HEK293 (cell line): ENCODE measurements at regions not wholly inside any gene's neighbourhood (a gene's known extent, or its start where the extent isn't known, plus 50 kb on each side); places are given as distances from the start of the nearest gene placed in this dataset.

Source experiments
- CTCF ChIP-seq: fragments of 450-650 bp; formaldehyde crosslinking; IDR thresholded peaks from 2 replicates; pipeline ENCODE4 v1.5.1; 2016; ENCODE audit warnings: missing biosample characterization, missing genetic modification characterization
- TCF7L2 ChIP-seq: IDR thresholded peaks from 2 replicates; pipeline ENCODE4 v1.6.1; 2011; ENCODE audit warnings: low read depth, mild to moderate bottlenecking, inconsistent platforms, low read length, moderate library complexity, borderline replicate concordance
- YY1 ChIP-seq: fragments of 450-650 bp; formaldehyde crosslinking; IDR thresholded peaks from 2 replicates; pipeline ENCODE4 v1.5.1; 2018; ENCODE audit warnings: missing biosample characterization, missing genetic modification characterization
- ZBTB8A ChIP-seq: fragments of 450-650 bp; formaldehyde crosslinking; IDR thresholded peaks from 2 replicates; pipeline ENCODE4 v1.5.1; 2016; ENCODE audit warnings: missing biosample characterization, missing genetic modification characterization
- ZFP3 ChIP-seq: fragments of 450-650 bp; formaldehyde crosslinking; IDR thresholded peaks from 2 replicates; pipeline ENCODE4 v1.5.1; 2016; ENCODE audit warnings: low read depth, missing biosample characterization, missing genetic modification characterization
- ZFP41 ChIP-seq: fragments of 450-650 bp; formaldehyde crosslinking; IDR thresholded peaks from 2 replicates; pipeline ENCODE4 v1.5.1; 2016; ENCODE audit warnings: missing biosample characterization, missing genetic modification characterization, borderline replicate concordance
- ZNF37A ChIP-seq: fragments of 450-650 bp; IDR thresholded peaks from 2 replicates; pipeline ENCODE4 v1.5.1; 2018; ENCODE audit warnings: missing biosample characterization, missing genetic modification characterization
- ZNF416 ChIP-seq: fragments of 450-650 bp; formaldehyde crosslinking; IDR thresholded peaks from 2 replicates; pipeline ENCODE4 v1.5.1; 2016; ENCODE audit warnings: missing biosample characterization, missing genetic modification characterization
- ZNF549 ChIP-seq: fragments of 450-650 bp; IDR thresholded peaks from 2 replicates; pipeline ENCODE4 v1.5.1; 2018; ENCODE audit warnings: missing biosample characterization, missing genetic modification characterization, mild to moderate bottlenecking, inconsistent platforms, moderate library complexity
- ZNF561 ChIP-seq: fragments of 450-650 bp; IDR thresholded peaks from 2 replicates; pipeline ENCODE4 v1.5.1; 2018; ENCODE audit warnings: missing biosample characterization, missing genetic modification characterization, borderline replicate concordance
- ZNF621 ChIP-seq: fragments of 450-650 bp; formaldehyde crosslinking; IDR thresholded peaks from 2 replicates; pipeline ENCODE4 v1.5.1; 2017; ENCODE audit warnings: missing biosample characterization, missing genetic modification characterization
- ZNF792 ChIP-seq: fragments of 450-650 bp; formaldehyde crosslinking; IDR thresholded peaks from 2 replicates; pipeline ENCODE4 v1.5.1; 2016; ENCODE audit warnings: missing biosample characterization, missing genetic modification characterization

GRCh38 chr3:19645093-19645492 lies 288.9 kb downstream of the EFHB start:
- no peak for TF ChIP-seq YY1 (tag by site-specific recombination)
- TF ChIP-seq ZFP41 (tag by site-specific recombination) = no peak
- TF ChIP-seq ZNF549 (tag by site-specific recombination) = no peak
- no peak for TF ChIP-seq ZNF37A
- TF ChIP-seq ZNF621 (tag by site-specific recombination) = no peak
- TF ChIP-seq ZFP3 (tag by site-specific recombination) = no peak
- TF ChIP-seq ZNF792 = no peak
- TF ChIP-seq ZBTB8A (tag by site-specific recombination) = no peak
- TF ChIP-seq ZNF416 (tag by site-specific recombination) = no peak
- no peak for TF ChIP-seq TCF7L2
- TF ChIP-seq CTCF = no peak
- TF ChIP-seq ZNF561 = no peak
